ENCODE measurements at regions not wholly inside any gene's neighbourhood (a gene's known extent, or its start where the extent isn't known, plus 50 kb on each side); places are given as distances from the start of the nearest gene placed in this dataset.

GRCh38 chr1:65650682-65651081 is 142.0 kb upstream of the PDE4B start:
- TF ChIP-seq POLR2A (IDR thresholded peaks at IDR 0.05; ENCODE audit: extremely low read depth, insufficient read length) (no peak), CTCF (IDR thresholded peaks at IDR 0.05; ENCODE audit: low read depth, low read length) (no peak)

All from NB4 (cell line).